ENCODE measurements at regions not wholly inside any gene's neighbourhood (a gene's known extent, or its start where the extent isn't known, plus 50 kb on each side); places are given as distances from the start of the nearest gene placed in this dataset.

- TF ChIP-seq CHD7 (IDR thresholded peaks at IDR 0.05; ENCODE audit: insufficient replicate concordance, low read length) (no peak), EGR1 (IDR thresholded peaks at IDR 0.05; ENCODE audit: borderline replicate concordance, low read depth, low read length) (no peak)
These were observed 52.9 kb upstream of the CAPRIN2 start (continued) for GRCh38 chr12:30807695-30808034.
